HG03342 (cell line): ENCODE measurements at regions not wholly inside any gene's neighbourhood (a gene's known extent, or its start where the extent isn't known, plus 50 kb on each side); places are given as distances from the start of the nearest gene placed in this dataset.

Source experiments
- ATAC-seq: cut with Tn5 transposase; IDR thresholded peaks from one replicate; pipeline ENCODE4 v1.9.1; 2021; ENCODE audit warnings: mild to moderate bottlenecking, moderate library complexity; ENCODE audit not compliant: unreplicated experiment

DNA sequence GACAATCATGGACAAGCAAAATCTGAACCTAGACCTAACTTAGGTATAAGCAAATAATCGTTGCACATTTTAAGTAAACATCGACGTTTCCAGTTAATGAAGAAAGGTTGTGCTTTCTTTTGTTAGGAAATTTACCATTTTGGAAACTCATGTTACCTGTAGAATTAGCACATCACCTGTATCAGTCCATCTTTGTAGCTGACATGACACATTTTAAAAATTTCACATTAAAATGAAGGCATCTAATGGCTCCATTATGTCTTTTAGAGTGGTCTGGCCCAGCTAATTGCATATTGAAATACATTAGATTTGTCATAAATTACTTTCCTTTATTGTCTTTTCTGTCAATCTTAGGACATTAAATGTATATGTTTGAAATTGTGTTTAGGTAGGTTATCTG is 119.0 kb upstream of the MGAT5 start:
- no peak for ATAC-seq

DNA sequence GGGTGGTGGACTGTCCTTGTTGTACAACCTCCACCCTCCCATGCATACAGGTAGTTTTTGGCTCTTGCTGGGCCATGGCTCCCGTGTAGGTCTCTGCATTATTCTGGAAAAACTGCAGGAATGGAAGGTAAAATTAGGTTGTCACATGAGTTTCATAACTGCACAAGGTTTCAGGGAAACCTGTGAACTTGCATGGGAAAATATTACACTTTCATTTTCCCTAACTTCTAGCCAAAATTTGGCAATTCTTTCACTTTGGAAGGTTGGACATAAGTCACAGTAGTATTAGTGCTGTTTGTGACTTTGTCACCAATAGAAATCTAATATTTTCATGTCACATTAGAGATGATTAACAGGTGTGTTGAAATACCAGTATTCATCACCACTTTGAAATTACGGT is 118.1 kb upstream of the MGAT5 start:
- ATAC-seq = no peak

DNA sequence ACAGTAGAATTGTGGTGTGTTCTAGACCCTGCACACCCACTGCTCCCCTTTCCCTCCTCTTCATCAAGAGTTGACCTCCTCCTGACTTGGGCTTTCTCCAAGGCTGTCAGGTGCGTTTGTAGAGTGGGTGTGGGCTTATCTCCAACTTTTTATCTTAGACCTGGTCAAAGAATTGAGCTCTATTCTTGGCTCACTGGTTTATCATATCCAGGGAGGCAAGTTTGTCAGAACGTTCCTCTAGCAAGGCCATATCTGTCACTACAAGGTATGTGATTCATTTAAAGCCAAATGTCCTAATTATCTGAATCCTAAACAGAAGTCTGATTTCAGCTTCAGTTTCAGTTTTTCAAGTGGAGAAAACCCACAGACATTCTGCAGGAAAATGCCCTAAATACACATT is 117.1 kb upstream of the MGAT5 start:
- ATAC-seq = no peak

DNA sequence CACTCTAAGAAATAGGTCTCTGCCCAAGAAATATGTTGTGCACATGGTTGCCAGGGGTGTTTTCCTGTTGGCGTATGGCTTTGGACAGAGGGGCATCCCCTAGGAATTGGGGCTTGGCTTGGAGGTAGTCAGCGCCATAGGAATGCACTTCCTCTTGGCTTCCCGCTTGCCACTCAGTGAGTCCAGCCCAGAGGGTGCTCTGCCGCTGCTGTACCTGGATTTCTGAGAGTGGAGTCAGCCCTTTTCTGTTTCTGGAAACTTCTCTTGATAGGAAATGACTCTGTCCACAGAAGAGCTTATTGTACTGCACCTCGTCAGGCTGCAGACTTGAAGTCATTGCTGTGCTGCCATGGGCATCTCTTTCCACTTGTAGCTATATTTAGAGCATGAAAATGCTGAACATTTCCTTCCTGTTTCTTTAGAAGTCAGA is 116.7 kb upstream of the MGAT5 start:
- no peak for ATAC-seq

DNA sequence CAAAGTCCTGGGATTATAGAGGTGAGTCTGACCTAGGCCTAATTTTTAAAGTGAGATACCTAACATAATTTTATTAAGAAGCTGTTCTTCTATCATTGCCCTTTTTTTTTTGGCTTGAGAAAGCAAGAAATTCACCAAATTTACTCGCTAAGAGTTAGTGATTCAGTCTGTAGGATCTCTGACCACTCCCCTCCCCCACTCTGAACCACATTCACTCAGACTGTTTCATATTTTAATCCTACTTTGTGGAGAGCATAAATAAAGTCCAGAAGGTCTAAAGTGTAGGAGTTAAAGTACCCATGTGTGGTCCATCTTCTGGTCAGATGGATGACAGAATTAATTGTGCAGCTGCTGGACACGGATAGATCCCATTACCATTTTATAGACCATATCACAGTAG is 115.8 kb upstream of the MGAT5 start:
- ATAC-seq = no peak

DNA sequence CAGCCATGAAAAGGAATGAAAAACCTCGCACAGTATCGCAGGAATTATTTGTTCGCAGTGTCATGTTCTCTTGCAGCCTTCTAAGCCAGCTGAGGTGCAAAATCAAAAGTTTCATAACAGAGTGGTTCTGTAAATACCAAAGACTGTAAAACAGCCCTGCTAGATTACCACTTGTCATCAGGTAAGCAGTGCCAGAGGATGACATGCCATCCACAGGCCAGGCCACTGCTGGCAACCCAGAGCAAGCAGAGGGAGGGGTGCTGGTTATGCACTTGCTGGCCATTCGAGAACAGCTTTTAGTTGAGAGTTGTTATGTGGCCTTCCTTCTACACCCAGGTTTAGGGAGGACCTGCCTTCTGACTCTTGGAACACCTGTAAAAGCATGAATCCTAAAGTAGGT is 114.3 kb upstream of the MGAT5 start:
- no peak for ATAC-seq

DNA sequence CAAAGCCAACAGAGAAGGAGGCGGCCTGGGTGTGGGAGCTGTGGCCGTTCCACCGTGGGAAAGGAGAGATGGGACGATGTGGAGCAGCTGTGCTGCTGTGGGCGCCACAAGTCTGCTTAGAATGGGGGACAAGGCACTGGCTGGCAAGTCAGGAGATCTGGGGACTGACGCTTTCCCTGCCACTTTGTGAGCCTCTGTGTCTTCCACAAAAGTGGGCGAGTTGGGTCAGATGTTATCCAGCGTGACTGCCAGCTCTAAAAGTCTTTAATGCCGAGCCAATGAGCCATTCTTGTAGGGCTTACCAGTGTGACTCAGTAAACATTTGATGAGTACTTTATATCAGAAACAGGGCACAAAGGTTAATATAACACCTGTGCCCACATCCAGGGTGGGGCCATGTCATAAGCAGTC is 113.6 kb upstream of the MGAT5 start:
- ATAC-seq = no peak

DNA sequence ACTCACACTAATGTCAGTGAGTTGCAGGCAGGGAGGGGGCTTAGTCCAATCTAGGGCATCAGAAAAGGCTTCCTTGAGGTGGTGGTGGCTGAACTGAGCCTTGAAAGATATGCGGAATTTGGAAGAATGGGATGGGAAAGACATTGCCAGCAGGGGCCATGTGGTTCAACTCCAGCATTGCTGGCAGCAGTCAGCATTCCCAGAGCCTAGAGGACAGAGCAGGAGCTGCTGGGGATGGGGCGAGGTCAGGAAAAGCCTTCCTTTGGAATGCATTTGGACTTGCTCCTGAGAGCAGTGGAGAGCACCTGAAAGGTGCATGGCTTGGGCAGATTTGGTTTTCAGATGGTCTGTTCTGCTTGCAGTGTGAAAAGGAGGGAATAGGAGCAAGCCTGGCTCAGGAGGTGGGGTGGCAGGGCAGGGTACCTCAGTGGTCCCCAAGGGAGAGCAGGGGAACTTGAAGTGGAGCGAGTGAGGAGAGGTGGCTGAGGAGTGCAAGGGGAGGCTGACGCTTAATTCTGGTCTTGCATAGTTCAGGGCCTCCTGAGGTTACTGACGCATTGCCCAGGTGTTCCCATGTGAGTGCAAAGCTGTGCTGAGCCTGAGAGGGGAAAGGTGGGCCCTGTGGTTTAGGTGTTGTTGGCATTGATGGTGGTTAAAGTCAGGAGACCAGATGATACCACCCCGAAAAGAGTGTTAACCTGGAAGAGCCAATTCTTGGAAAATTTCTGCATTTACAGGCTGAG is 112.1 kb upstream of the MGAT5 start:
- ATAC-seq = no peak

DNA sequence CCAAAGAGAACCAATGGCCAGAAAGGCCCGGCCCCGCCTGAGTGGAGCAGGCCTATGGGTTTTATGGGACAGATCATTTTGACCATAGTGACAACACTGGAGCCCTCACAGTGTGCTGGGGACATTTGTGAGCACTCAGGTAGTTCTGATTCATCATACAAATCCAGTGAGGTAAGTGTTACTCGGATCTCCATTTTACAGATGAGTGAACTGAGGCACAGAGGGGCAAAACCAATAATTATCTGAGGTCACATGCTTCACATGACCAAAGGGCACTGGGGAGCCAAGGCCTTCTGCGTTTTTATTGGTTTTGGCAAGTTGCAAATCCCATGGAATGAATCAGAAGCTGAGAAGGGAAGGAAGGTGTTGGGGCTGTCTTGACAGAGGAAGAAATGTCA is 111.5 kb upstream of the MGAT5 start:
- ATAC-seq = no peak

DNA sequence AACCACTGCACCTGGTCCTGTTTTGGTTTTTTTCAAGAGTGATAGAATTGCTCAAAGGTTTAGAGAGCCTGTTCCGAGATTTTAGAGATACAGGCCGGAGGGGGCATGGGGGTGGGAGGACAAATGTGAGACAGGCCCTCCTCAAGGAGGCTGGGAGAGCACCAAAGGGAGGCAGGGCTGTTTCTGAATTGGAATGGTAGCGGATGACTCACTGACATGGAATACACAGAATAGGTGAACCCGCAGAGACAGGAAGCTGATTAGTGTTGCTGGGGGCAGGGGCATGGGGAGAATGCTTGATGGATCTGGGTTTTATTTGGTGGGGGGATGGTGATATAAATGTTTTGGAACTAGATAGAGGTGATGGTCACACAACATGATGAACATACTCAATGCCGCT is 111.0 kb upstream of the MGAT5 start:
- ATAC-seq = no peak

DNA sequence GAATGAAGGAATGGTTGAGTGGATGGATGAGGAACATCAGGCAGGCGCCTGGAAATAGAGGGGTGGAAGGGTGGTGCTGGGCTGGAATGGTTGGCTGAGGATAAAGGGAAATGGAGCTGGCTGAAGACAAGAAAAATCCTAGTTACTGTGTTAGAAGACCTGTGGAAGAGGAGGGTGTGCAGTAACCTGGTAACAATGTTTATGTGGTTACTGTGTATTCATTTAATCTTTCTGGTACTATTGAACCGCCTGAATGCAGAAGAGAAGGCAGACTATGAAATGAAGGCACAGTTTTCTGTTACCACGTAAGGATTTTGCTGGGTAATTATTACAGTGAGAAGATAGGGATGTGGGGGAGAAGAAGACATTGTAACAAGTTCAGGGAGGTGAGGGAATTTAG is 110.3 kb upstream of the MGAT5 start:
- no peak for ATAC-seq

DNA sequence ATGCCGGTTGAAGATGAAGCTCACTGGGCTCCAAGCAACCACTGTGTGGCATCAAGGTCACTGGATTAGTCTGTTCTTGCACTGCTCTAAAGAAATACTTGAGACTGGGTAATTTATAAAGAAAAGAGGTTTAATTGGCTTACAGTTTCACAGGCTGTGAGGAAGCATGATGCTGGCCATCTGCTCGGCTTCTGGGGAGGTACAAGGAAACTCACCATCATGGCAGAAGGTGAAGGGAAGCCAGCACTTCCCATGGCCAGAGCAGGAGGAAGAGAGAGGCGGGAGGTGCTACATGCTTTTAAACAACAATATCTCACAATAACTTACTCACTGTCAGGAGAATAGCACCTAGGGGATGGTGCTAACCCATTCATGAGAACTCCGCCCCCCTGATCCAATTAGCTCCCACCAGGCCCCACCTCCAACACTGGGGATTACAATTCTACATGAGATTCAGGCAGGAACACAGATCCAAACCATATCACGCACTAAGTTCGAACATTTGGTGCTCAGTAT is 109.7 kb upstream of the MGAT5 start:
- no peak for ATAC-seq

DNA sequence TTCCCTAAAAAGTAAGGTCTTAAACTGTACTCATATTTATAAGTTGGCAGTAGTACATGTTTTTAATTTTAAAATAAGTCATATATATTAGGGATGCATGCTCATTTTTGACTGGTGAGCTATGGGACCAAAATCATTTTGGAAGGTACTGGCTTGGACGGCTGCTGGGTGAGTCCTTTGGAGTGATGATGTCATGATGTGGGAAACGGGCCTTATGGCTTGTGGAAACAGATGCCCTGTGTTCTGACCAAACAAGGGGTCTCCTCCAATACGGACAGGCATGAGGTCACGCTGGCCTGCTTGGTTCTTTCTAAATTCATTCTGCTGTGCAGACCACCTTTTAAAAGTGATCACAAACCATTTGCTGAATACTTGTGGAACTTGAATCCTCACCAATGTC is 109.2 kb upstream of the MGAT5 start:
- ATAC-seq = no peak

DNA sequence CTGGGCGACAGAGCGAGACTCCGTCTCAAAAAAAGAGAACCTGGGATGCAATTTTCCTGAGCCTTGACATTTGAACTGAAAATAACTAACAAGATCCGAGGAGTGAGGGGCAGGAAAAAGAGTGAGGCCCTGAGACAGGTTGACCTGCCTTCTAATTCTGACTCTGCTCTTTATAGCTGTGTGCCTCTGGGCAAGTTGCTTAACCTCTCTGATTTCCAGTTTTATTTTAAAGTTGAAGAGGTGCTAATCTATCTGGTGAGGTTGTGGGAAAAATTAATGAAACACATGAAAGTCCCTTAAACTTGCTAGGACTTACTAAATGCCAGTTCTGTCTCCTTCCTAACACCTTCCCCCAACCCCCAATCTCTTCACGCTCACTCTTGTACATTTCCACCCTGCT is 108.4 kb upstream of the MGAT5 start:
- ATAC-seq = no peak

DNA sequence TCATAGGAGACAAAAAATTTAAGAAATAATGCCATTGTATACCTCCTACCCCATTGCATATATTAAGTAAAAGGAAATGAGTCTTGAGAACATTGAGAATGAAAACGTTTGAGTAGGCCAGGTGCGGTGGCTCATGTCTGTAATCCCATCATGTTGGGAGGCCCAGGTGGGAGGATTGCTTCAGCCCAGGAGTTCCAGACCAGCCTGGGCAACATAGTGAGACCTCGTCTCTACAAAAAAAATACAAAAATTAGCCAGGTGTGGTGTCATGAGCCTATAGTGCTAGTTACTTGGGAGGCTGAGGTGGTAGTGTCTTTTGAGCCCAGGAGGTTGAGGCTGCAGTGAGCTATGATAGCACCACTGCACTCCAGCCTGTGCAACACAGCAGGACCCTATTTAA is 107.7 kb upstream of the MGAT5 start:
- ATAC-seq = no peak

DNA sequence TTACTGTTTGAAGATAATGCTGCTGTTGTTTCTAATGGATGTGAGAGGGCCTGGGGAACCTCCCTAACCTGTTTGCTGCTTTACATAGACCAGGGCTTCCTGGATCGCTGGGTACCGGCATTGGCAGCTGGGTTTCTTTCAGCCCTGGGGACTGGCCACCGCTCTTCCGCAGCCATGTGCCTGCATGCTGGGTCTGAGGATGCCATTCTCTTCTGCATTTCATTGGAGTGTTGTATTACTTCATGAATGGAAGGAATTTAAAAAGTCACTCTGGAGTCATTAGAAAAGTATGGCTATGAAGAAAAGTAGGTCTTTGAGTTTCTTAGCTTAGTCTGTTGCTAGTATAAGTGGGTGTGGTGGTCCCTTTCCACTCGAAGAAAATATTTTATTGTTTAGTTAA is 107.3 kb upstream of the MGAT5 start:
- ATAC-seq = no peak

DNA sequence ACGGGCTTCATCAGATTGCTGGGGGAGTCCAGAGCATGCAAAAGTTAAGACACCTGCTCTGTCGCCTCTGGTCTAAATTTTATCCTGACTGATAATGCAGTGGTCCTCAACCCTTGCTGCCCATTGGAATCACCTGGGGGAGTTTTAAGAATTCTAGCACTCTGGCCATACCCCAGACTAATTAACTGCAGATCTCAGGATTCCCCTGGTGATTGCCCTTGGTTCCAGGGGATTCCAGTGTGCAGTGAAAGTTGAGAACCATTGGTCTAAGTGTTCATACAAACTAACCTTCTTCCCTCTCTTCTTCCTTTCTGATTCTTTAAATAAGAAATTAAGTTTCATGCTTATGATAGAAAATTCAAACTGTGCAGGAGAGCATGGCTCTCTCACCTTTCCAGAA is 105.7 kb upstream of the MGAT5 start:
- ATAC-seq = no peak

DNA sequence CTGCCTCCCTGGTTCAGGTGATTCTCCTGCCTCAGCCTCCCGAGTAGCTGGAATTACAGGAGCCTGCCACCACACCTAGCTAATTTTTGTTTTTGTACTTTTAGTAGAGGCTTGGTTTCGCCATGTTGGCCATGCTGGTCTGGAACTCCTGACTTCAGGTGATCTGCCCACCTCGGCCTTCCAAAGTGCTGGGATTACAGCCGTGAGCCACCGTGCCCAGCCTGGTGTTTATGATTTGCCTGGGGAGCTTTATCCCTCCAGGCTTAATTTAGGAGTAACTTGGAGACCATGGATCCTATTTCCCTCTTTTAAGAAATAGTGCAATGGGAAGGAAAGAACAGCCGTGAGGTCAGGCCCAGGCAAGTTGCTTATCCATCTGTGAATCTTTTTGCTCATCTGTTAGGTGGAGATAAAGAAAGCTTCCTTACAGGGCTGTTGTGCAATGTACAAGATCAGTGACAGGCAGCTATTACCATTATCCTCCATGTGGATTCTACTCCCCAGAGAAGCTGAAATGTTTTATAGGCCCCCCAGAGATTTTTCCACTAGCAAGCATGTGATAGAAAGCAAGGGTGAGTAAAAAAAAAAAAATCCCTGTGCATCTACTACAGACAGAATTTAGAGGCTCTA is 104.9 kb upstream of the MGAT5 start:
- no peak for ATAC-seq

DNA sequence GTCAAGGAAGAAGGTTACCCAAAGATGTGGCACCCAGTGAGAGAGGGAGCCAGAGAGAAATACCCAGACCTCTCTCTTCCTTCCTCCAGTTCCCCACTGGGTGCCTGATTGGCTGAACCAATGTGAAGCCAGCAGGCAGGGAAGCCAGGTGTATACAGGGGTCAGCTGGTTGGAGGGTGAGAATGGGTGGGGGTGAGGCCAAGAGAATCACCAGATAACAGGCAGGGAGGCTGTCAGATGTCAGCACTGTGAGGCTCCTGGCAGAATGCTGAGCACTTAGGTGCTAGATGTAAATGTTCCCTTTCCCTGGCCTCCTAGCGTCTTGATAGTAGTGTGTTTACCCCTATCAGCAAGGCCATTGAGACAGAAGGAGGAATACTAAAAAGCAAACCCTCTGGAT is 104.0 kb upstream of the MGAT5 start:
- no peak for ATAC-seq

DNA sequence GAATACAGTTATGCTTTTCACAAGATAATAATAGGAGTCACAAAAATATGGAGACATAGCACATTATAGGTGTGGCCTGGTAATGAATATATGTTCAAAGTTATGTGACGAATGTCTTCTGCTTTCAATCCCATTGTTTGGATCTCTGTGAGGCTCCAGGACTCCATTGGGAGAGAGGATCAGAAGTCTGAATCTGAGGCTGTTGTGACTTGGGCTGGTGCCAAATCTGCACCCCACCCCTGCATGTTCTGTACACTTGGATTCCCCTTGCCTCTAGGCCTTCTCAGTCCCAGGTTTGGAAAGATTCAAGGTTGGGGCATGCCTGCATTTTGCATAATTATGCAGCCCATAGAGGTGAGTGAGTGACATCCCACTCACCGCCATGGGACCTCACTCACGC is 103.1 kb upstream of the MGAT5 start:
- ATAC-seq = no peak

DNA sequence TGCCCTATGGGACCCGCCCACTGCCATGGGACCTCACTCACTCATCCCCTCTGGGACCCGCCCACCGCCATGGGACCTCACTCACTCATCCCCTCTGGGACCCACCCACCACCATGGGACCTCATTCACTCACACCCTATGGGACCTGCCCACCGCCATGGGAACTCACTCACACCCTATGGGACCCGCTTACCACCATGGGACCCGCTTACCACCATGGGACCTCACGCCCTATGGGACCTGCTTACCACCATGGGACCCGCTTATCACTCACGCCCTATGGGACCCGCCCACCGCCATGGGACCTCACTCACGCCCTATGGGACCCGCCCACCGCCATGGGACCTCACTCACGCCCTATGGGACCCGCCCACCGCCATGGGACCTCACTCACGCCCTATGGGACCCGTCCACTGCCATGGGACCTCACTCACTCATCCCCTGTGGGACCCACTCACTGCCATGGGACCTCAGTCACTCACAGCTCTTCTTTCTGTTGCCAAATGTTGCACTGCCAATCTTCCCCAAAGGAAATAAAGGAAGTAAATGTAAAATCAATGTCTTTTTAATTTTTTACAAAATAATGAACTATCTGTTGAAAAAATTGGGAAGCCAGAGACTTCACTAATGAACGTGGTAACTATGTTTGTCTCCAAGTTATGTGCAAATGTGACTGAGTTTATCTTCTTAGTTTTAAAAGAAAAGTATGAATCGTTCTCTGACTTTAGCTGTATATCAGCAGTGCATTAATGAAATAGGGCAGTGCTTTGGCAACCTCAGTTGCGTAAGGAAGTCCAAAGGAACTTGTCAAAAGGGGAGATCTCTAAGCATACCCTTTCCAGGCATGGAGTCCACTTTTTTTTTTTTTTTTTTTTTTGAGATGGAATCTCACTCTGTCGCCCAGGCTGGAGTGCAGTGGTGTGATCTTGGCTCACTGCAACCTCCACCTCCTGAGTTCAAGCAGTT is 101.5 kb upstream of the MGAT5 start:
- no peak for ATAC-seq
